ENCODE measurements at regions not wholly inside any gene's neighbourhood (a gene's known extent, or its start where the extent isn't known, plus 50 kb on each side); places are given as distances from the start of the nearest gene placed in this dataset.

DNA sequence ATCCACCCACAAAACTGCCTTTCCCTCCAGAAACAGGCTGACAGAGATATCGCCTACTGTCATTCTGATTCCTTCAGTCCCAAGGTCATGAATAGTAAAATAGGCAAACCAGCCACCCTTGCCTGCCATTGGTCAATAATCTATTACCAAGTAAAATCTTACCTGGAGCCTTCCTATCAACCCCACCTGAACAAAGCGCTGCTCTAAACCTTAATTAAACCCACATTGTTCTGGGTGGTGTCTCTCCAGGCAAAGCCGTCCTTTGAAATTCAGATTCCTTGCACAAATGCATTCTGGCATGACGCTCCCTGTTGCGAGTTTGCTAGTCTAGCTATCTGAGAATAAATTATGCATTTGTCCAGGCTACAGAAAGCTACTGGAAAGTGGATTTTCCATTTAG lies 291.6 kb upstream of the ECI2 start (continued):
- TF ChIP-seq ZC3H4 (CRISPR knock-in tag; IDR thresholded peaks at IDR 0.05; ENCODE audit: borderline replicate concordance): no peak
- TF ChIP-seq MXI1 (IDR thresholded peaks at IDR 0.05; ENCODE audit: low read depth, low read length): no peak
- no peak for TF ChIP-seq SMARCC2 (IDR thresholded peaks at IDR 0.05; ENCODE audit: low read depth)
- TF ChIP-seq, protein P1, sequence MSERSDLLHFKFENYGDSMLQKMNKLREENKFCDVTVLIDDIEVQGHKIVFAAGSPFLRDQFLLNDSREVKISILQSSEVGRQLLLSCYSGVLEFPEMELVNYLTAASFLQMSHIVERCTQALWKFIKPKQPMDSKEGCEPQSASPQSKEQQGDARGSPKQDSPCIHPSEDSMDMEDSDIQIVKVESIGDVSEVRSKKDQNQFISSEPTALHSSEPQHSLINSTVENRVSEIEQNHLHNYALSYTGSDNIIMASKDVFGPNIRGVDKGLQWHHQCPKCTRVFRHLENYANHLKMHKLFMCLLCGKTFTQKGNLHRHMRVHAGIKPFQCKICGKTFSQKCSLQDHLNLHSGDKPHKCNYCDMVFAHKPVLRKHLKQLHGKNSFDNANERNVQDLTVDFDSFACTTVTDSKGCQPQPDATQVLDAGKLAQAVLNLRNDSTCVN (CRISPR knock-in tag; IDR thresholded peaks at IDR 0.05): no peak
- TF ChIP-seq, protein P2, sequence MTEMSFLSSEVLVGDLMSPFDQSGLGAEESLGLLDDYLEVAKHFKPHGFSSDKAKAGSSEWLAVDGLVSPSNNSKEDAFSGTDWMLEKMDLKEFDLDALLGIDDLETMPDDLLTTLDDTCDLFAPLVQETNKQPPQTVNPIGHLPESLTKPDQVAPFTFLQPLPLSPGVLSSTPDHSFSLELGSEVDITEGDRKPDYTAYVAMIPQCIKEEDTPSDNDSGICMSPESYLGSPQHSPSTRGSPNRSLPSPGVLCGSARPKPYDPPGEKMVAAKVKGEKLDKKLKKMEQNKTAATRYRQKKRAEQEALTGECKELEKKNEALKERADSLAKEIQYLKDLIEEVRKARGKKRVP (CRISPR knock-in tag; IDR thresholded peaks at IDR 0.05): no peak
- no peak for TF ChIP-seq HNRNPL (IDR thresholded peaks at IDR 0.05; ENCODE audit: low read depth, low read length)
- TF ChIP-seq, protein P3, sequence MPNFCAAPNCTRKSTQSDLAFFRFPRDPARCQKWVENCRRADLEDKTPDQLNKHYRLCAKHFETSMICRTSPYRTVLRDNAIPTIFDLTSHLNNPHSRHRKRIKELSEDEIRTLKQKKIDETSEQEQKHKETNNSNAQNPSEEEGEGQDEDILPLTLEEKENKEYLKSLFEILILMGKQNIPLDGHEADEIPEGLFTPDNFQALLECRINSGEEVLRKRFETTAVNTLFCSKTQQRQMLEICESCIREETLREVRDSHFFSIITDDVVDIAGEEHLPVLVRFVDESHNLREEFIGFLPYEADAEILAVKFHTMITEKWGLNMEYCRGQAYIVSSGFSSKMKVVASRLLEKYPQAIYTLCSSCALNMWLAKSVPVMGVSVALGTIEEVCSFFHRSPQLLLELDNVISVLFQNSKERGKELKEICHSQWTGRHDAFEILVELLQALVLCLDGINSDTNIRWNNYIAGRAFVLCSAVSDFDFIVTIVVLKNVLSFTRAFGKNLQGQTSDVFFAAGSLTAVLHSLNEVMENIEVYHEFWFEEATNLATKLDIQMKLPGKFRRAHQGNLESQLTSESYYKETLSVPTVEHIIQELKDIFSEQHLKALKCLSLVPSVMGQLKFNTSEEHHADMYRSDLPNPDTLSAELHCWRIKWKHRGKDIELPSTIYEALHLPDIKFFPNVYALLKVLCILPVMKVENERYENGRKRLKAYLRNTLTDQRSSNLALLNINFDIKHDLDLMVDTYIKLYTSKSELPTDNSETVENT (CRISPR knock-in tag; IDR thresholded peaks at IDR 0.05): no peak
- TF ChIP-seq RBM14 (IDR thresholded peaks at IDR 0.05; ENCODE audit: borderline replicate concordance, insufficient read depth, low read depth, low read length): no peak
- TF ChIP-seq RHOXF2B (CRISPR knock-in tag; conservative IDR thresholded peaks at IDR 0.05): no peak
- TF ChIP-seq, protein P4, sequence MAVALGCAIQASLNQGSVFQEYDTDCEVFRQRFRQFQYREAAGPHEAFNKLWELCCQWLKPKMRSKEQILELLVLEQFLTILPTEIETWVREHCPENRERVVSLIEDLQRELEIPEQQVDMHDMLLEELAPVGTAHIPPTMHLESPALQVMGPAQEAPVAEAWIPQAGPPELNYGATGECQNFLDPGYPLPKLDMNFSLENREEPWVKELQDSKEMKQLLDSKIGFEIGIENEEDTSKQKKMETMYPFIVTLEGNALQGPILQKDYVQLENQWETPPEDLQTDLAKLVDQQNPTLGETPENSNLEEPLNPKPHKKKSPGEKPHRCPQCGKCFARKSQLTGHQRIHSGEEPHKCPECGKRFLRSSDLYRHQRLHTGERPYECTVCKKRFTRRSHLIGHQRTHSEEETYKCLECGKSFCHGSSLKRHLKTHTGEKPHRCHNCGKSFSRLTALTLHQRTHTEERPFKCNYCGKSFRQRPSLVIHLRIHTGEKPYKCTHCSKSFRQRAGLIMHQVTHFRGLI (CRISPR knock-in tag; IDR thresholded peaks at IDR 0.05): no peak

Data from K562 (cell line).